PC-9 (cell line): ENCODE measurements at regions not wholly inside any gene's neighbourhood (a gene's known extent, or its start where the extent isn't known, plus 50 kb on each side); places are given as distances from the start of the nearest gene placed in this dataset.

ENCODE experiments used
- CTCF ChIP-seq: fragments of 200-600 bp; sonication (generic); conservative IDR thresholded peaks from 2 replicates; pipeline ENCODE4 v1.6.1; 2017; ENCODE audit warnings: mixed run types, antibody characterized with exemption, mild to moderate bottlenecking, moderate library complexity
- EZH2 ChIP-seq: fragments of 200-600 bp; sonication (generic); IDR thresholded peaks from 2 replicates; pipeline ENCODE4 v1.8.0; 2017; ENCODE audit warnings: antibody characterized with exemption, low read depth

GRCh38 chr3:164387236-164387635, 691.1 kb downstream of the SI start:
- TF ChIP-seq CTCF (no peak), EZH2 (no peak)
